ENCODE measurements at regions not wholly inside any gene's neighbourhood (a gene's known extent, or its start where the extent isn't known, plus 50 kb on each side); places are given as distances from the start of the nearest gene placed in this dataset.

DNA sequence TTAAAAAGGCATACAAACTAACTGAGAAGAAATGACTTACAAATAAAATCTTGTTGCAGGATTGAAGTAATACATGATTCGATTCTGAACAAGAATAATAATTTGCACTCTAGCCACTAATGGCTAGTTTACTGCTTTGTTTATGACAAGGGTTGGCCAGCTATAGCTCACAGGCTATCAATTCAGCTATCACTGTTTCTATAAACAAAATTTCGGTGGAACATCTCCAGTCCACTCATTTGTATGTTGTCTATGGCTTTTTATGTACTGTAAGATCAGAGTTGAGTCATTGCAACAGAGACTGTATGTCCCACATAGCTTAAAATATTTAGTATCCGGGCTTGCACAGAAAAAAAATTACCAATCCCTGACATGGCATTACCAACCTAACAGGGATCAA, 543.7 kb upstream of the CNTNAP5 start:
- Histone ChIP-seq H3K27ac (no peak overlapping the region), H3K4me1 (no peaks in the 10 kb centered on the region), H3K27me3 (no peaks in the 10 kb centered on the region), H3K36me3 (no peaks in the 10 kb centered on the region), H3K4me3 (no peak overlapping the region), H3K9me3 (no peaks in the 10 kb centered on the region)
- in situ Hi-C loops (cut with MboI; ENCODE audit: low pct_ligation_motif_present in 1 of 4, low pct_unique_long_range_greater_than_20kb in 1 of 4, low sequenced_read_pairs in 3 of 4) (no loop called here), intact Hi-C loops (cut with DNase I; ENCODE audit: low total_unique reads) (no loop called here)
- TF ChIP-seq POLR2A (IDR thresholded peaks at IDR 0.05) (no peak), POLR2AphosphoS5 (IDR thresholded peaks at IDR 0.05) (no peak)
- TF ChIP-seq, protein P1, sequence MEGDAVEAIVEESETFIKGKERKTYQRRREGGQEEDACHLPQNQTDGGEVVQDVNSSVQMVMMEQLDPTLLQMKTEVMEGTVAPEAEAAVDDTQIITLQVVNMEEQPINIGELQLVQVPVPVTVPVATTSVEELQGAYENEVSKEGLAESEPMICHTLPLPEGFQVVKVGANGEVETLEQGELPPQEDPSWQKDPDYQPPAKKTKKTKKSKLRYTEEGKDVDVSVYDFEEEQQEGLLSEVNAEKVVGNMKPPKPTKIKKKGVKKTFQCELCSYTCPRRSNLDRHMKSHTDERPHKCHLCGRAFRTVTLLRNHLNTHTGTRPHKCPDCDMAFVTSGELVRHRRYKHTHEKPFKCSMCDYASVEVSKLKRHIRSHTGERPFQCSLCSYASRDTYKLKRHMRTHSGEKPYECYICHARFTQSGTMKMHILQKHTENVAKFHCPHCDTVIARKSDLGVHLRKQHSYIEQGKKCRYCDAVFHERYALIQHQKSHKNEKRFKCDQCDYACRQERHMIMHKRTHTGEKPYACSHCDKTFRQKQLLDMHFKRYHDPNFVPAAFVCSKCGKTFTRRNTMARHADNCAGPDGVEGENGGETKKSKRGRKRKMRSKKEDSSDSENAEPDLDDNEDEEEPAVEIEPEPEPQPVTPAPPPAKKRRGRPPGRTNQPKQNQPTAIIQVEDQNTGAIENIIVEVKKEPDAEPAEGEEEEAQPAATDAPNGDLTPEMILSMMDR (IDR thresholded peaks at IDR 0.05) = no peak
- DNase-seq = no peak
- WGBS, 2 donors (ENCODE audit: low coverage in 1 of 2) = 51 to 58% methylated on average over 3 of the region's 3 CpGs

DNA sequence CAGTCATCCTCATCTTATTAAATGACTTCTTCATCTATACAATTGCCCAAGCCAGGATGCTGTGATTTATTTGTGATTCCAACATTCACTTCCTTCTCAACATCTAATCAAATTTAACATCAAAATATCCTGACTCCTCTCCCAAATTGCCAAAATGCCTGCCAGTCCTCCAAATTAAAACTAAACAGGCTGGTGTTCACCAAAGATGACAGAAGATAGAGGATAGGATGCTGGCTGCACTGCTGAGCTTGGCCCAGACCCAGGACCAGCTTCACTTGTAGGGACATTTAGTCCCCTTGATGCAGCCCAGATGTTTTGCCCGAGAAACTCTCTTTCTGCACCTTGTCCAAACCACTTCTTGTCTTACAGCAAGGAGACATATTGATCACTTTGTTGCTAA, 540.0 kb upstream of the CNTNAP5 start:
- in situ Hi-C loops (cut with MboI; ENCODE audit: low pct_ligation_motif_present in 1 of 4, low pct_unique_long_range_greater_than_20kb in 1 of 4, low sequenced_read_pairs in 3 of 4) = no loop called here
- Histone ChIP-seq H3K27me3 (no peaks in the 10 kb centered on the region), H3K27ac (no peak overlapping the region), H3K4me1 (no peaks in the 10 kb centered on the region), H3K36me3 (no peaks in the 10 kb centered on the region), H3K4me3 (no peak overlapping the region), H3K9me3 (peaks cover 0 to 2% of the 10 kb centered on the region in 2 donors)
- WGBS, 2 donors (ENCODE audit: low coverage in 1 of 2) = 59% methylated on average over 1 of the region's 1 CpG; no CpG with 5 or more reads in 1 of the 2 donors
- no peak for TF ChIP-seq EP300 (IDR thresholded peaks at IDR 0.05; ENCODE audit: low read depth)
- no peak for TF ChIP-seq POLR2A (IDR thresholded peaks at IDR 0.05)
- TF ChIP-seq, protein P1 (IDR thresholded peaks at IDR 0.05) = no peak
- no peak for TF ChIP-seq POLR2AphosphoS5 (IDR thresholded peaks at IDR 0.05)
- intact Hi-C loops (cut with DNase I; ENCODE audit: low total_unique reads) = no loop called here
- DNase-seq = no peak

DNA sequence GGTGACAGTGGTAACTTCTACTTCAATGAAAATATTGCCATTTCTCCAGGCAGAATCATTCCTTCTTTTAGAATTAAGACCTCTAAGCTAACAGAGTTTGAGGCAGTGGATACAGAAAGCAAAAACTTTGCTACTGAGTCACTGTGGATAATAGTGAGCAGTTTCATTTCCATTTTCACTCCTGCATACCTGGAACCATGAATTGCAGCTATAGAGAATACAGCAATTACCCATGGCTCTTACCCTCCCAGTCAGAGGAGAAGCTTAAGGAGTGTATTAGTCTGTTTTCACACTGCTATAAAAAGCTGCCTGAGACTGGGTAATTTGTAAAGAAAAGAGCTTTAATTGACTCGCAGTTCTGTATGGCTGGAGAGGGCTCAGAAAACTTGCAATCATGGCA, 531.4 kb upstream of the CNTNAP5 start:
- Histone ChIP-seq H3K36me3 (no peaks in the 10 kb centered on the region), H3K4me1 (no peaks in the 10 kb centered on the region), H3K27ac (no peak overlapping the region), H3K27me3 (no peaks in the 10 kb centered on the region), H3K4me3 (no peak overlapping the region), H3K9me3 (peaks cover 0 to 4% of the 10 kb centered on the region in 2 donors)
- intact Hi-C loops (cut with DNase I; ENCODE audit: low total_unique reads) (no loop called here), in situ Hi-C loops (cut with MboI; ENCODE audit: low pct_ligation_motif_present in 1 of 4, low pct_unique_long_range_greater_than_20kb in 1 of 4, low sequenced_read_pairs in 3 of 4) (no loop called here)
- no peak for DNase-seq
- TF ChIP-seq POLR2AphosphoS5 (IDR thresholded peaks at IDR 0.05) = no peak
- no peak for TF ChIP-seq EP300 (IDR thresholded peaks at IDR 0.05; ENCODE audit: low read depth)
- TF ChIP-seq, protein P1 (IDR thresholded peaks at IDR 0.05) = no peak
- TF ChIP-seq POLR2A (IDR thresholded peaks at IDR 0.05) = no peak
- WGBS, 2 donors (ENCODE audit: low coverage in 1 of 2) = 67% methylated on average over 1 of the region's 1 CpG; no CpG with 5 or more reads in 1 of the 2 donors

DNA sequence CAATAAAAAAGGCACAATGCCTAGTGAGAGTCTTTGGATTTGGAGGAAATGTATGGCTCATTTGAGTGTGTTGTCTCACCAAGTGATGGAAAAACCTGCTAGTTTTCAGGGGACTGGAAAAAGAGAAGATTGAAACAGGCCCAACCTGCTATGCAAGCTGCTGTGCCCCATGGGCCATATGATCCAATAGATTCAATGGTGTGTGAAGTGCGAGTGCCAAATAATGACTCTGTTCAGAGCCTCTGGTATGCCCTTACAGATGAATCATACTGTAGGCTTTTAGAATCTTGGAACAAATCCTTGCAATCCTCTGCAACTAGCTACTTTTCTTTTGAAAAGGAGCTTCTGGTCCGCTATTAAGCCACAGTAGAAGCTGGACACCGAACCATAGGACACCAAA, 529.8 kb upstream of the CNTNAP5 start:
- H3K27ac ChIP-seq = no peak overlapping the region
- no peaks in the 10 kb centered on the region for H3K36me3 ChIP-seq
- in situ Hi-C loops (cut with MboI; ENCODE audit: low pct_ligation_motif_present in 1 of 4, low pct_unique_long_range_greater_than_20kb in 1 of 4, low sequenced_read_pairs in 3 of 4) = no loop called here
- WGBS, 2 donors (ENCODE audit: low coverage in 1 of 2) = 78% methylated on average over 3 of the region's 3 CpGs; no CpG with 5 or more reads in 1 of the 2 donors
- H3K27me3 ChIP-seq = no peaks in the 10 kb centered on the region
- no peaks in the 10 kb centered on the region for H3K4me1 ChIP-seq
- TF ChIP-seq POLR2A (IDR thresholded peaks at IDR 0.05) (no peak), POLR2AphosphoS5 (IDR thresholded peaks at IDR 0.05) (no peak), EP300 (IDR thresholded peaks at IDR 0.05; ENCODE audit: low read depth) (no peak)
- TF ChIP-seq, protein P1 (IDR thresholded peaks at IDR 0.05) = no peak
- no peak overlapping the region for H3K4me3 ChIP-seq
- DNase-seq = no peak
- peaks cover 0 to under 1% of the 10 kb centered on the region in 2 donors for H3K9me3 ChIP-seq
- intact Hi-C loops (cut with DNase I; ENCODE audit: low total_unique reads) = no loop called here
